Activated T-cell treated with anti-CD3 and anti-CD28 coated beads for 1 hour (primary cell): ENCODE measurements at regions not wholly inside any gene's neighbourhood (a gene's known extent, or its start where the extent isn't known, plus 50 kb on each side); places are given as distances from the start of the nearest gene placed in this dataset.

Source experiments
- DNase-seq: peaks from one replicate; pipeline ENCODE4 v3.0.0-alpha.2; 2020; ENCODE audit warnings: low read depth

DNA sequence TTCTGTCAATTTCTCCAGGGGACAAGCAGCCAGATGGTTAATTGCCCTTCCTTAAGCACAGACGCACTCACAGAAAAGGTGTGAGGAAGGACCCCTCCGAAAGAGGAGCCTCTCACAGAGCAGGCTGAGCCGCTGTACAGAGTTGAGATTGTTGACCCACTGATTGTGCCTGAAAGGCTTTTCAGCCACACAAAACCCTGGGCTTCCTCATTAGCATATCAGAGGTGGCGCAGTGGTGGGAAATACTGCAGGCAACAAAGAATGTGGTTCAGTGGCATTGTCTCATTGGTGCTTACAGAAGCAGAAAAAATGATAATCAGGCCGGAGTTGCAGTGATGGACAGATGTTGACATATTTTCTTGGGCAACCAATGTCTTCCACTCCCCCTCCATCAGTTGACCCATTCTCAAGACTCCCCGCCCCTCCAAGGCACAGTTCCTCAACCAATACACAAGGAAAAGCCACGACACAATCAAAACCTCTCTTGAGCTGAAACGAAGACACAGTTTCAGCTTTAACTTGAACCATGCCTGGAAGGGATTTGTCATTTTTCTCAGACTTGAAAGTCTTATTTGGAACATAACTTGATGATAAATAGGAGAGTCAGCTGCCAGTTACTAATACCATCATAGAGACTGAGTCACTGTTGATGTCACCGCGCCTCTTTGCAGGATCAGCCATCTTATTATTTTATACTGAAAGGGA is 53.1 kb downstream of the ATXN3L start:
- DNase-seq = no peak

DNA sequence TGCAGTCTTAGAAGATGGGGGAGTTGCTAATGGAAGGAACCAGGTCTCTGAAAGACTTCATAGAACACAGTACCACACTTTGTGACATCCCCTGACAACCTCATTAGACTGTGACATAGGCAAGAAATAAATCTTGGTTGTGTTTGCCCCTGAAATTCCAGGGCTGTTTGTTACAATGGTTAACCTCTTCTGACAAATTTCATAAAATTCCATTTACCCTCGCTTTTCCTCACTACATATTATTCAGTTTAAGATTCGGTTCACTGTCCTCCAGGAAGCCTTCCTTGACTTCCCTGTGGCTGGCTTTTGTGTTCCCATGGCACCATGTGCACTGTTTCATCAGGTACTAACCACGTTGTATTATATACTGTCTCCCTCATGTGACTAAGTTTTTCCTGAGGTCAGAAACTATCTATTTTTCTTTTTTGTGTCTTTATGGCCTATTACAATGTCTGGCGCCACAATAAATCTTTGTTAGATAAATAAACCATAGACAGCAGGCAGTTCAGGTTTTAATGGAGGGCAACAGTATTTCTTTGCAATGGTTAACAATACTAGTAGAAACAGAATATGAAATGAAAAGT is 54.2 kb downstream of the ATXN3L start:
- DNase-seq = no peak

DNA sequence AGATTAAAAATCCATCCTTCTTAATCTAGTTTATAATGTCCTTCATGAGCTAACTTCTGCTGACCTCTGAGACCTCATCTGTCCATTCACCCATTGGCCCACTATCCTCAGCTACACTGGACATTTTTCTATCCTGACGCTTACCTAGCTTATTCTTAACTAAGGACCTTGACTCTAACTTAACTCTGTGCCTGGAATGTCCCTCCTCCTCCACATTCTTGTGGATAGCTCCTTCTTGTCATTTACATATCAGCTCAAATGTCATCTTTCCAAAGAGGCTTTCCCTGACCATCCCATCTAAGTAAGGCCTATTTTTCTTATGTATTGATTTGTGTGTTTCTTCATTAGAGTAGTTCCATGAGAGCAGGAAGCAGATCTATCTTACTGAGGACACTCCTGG is 54.7 kb downstream of the ATXN3L start:
- no peak for DNase-seq

DNA sequence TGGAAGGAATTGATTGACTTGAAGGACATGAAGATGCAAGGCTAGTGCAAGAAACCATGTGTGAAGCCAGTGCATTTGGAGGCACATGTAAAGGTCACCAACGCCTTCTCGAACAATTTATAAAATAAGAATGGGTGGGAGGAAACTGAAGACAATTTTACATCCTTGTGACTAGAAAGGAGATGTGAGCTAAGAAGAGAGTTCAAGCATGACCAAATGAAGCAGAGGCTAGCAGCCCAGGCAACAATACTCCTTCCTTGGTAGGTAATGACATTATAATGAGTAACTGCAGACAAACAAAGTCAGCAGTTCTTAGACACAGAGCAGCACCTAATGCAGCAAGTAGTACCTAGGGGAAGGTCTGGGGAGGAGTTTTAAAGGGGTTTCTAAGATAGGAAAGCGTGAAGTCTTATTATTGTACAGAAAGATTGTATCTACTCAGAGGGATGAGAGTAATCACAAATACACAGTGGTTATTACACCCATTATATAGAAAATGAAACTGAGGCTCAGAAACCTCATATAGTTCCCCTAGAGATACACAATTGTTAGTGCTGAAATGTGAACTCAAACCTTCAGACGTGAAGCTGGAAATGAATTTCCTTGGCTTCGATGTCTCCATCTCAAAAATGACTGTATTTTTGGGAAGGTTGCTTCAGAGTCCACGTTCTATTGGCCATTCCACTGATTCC is 56.1 kb downstream of the ATXN3L start:
- DNase-seq = no peak

DNA sequence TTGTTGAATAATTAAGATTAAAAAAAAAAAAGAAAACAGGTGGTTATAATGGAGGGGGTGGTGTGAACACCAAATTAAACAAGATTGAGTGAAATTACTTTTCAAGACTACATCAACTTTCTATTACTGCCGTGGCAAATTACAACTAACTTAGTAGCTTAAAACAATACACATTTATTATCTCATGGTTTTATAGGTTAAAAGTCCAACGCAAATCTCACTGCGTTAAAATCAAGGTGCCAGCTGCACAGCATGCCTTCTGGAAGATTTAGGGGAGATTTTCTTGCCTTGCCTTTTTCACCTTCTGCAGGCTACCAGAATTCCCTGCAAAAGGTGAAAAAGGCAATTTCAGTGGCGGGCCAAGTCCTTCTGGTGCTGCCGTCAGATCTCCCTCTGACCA is 58.5 kb downstream of the ATXN3L start:
- no peak for DNase-seq

DNA sequence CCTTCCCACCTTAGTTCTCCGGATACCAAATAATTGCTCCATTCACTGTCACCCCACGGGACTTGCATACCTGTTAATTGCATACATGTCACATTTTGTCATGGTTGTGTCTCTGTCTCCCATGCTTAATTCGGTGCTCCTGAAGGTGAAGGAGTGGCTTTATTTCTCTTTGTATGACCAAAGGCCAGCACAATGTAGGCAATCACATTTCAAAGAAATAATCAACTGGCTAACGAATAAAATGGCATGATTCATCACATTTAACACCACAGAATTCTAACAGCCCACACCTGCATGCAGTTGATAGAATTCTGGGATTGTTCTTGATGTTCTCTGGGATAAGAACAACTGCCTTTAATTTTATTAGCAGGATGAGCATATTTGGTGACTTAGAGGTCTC is 59.3 kb downstream of the ATXN3L start:
- DNase-seq = no peak

DNA sequence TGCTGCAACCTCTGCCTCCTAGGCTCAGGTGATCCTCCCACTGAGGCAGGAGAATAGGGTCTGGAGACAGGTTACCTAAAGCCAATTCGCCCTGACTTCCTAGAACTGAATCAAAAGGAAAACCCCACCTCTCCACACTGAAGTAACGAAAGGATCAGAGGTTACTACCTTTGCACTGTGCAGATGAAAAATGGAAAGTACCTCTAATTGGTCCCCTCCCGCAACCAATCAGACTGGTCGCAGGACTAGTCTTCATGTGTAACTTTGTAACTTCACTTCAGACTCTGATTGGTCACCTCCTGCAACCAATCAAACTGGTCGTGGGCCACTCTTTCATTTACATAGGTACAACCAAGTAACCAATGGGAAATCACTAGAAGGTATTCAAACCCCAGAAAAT is 61.1 kb downstream of the ATXN3L start:
- DNase-seq = no peak

DNA sequence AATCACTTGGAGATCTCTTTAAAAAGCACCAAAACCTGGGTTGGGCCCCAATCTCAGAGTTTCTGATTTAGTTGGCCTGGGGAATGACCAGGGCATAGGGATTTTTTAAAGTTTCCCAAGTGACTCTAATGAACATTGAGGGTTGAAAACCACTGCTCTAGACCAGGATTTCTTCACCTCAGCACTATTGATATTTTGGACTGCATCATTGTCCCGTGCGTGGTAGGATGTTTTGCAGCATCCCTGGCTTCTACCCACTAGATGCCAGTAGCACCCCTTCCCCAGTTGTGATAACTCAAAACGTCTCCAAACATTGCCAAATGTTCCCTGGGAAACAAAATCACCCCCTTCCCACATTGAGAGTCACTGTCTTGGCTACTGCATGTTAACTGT is 61.8 kb downstream of the ATXN3L start:
- DNase-seq = no peak

DNA sequence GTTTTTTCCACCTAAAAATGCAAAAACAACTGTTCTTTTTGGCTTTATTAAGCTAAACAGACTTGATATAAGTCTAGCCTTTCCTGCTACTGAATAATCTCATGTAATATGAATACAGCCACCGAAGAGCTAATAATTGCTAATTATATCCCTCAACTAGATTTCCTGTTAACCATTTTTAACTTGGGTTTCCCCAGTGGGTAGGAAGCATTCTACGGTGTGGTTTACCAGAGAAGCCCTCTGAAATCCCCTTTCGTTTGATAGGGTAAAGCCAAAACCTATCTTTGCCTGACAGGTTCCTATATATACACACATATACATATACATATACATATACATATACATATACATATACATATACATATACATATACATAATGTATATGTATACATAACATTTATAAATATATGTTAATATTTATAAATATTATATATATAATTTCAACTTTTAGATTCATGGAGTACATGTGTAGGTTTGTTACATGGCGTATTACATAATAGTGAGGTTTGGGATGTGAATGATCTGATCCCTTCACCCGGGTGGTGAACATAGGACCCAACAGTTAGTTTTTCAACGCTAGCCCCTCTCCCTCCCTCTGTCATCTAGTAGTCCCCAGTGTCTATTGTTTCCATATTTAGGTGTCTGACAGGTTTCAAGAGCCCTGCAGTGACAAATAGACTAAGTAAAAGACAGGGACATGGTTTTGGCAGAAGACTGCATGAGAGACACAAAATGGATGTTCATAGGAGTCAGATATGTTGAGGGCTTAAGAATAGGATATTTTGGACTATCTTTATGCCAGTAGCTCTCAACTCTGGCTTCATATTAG is 62.4 kb downstream of the ATXN3L start:
- no peak for DNase-seq

DNA sequence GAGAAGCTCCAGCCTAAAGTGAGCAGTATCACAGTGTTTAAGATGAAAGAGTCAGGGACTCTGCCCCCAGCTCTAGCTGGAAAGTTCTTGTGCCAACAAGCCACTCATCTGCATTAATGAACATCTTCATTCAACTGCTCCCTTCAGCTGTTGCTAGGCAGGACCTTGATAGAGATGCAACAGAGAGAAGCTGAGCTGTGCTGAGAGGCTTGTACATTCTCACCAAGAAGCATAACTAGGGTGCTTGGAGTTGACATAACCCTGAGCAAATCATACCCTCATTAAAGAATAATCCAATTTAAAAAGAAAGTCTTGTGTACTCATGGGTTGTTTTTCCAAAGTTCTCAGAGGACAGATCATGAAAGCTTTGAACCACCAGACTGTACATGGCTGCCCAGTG is 63.2 kb downstream of the ATXN3L start:
- no peak for DNase-seq

DNA sequence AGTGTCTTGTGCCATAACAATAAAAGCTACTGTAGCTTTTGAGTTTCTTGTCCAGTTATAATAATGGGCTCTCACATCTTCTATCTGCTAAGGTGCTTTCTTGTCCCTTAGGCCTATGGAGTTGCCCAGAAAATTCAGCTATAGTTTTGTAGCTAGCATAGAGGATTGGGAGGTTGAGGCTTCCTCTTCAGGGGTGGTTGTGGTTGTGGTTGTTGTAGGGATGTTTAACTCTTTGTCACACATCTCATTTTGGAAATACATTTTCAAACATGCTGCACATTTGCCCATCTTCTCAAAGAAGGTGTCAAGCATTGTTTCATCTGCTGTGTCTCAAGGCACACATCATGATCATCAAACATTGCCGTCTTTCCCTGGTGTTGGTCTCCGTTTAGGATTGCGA is 65.0 kb downstream of the ATXN3L start:
- DNase-seq = no peak

DNA sequence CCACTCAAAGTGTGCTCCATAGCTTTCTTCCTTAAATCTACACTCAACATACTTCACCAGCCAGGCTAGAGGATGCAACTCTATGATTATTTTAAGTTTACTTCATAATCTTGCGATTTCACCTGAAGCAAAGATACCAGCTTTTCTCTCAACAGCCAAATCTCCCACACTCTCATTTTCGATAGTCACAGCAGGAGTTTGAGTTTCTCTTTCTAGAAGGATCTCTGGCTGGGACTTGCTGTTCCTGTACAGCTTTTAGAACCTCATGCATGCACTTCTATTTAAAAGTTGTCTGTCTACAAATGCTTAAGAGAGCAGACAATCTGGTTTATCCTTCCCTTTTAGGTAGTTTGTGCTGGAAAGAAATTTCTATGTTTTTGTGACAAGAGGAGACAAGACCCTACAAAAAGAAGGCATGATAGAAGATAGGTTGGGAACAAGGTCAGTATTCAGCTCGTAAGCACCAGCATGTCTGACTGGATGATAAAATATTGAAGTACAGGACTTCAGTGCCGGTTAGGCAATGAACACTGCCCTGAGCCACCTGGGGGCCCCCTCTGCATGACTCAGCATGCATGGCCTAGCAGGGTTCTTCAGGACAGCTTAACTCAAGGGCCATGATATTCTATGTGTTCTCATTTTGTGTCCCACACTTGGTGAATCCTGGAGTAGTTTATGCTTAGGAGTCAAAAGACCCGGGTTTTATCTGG is 65.6 kb downstream of the ATXN3L start:
- DNase-seq = no peak

DNA sequence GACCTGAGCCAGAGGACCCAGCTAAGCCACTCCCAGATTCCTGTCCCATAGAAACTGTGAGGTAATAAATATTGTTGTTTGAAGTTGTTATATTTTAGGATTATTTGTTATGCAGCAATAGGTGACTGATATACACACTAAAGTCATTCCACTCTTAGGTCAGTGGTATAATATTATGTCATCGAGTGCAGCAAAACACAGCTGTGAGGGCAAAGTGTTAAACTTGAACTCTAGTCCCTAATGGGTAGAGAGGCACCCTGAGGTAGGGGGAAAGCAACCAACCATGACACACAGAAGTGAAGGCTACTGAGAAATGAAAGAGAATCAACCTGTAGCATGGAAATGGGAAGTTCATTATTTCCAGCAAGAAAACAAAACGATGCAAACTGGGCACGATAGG is 66.6 kb downstream of the ATXN3L start:
- no peak for DNase-seq

DNA sequence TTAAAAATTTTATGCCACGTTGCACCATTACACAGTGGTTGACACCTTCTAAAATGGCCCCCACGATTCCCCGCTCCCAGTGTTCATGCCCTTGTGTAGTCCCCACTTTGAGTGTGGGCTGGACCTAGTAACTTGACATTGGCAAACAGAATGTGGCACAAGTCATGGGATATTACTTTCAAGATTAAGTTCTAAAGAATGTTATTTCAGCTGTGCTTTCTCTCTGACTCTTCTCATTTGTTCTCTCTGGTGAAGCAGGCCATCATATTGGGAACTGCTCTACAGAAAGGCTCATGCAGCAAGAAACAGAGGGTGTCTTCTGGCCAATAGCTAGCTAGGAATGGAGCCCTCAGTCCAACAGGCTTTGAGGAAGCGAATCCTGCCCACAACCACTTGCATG is 67.1 kb downstream of the ATXN3L start:
- no peak for DNase-seq

DNA sequence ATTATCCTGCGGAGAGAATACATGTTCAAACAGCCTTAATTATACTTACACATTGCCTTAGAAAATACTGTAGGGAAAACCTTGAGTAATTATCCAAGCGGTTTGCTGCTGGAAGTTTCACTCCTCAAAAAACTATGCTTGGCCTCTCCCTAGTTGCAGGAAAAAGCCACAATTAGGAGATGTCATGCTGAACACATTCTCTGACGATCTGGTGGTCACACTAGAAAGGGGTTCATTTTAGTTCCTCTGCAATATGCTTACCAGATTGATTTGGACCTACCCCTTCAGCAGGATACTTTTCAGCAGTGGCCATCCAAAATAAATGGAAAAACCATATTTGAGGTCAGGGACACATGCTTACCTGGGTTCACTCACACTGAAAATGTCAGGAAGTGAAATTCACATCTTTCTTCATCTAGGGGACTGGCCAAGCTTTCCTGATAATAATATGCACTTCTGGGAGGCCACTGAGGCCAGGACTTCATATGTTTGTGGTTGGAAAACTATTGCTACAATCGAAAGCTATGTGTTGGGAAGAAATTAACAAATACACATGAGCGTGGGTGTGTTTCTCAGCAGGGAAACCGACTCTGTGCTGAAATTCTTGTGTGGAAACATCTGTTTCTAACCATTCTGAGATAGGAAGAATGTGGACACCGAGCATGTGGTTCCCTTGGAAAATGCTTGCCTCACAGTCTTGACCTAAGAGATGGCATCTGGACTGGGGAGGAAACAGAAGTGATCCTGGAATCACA is 68.8 kb downstream of the ATXN3L start:
- DNase-seq = no peak

DNA sequence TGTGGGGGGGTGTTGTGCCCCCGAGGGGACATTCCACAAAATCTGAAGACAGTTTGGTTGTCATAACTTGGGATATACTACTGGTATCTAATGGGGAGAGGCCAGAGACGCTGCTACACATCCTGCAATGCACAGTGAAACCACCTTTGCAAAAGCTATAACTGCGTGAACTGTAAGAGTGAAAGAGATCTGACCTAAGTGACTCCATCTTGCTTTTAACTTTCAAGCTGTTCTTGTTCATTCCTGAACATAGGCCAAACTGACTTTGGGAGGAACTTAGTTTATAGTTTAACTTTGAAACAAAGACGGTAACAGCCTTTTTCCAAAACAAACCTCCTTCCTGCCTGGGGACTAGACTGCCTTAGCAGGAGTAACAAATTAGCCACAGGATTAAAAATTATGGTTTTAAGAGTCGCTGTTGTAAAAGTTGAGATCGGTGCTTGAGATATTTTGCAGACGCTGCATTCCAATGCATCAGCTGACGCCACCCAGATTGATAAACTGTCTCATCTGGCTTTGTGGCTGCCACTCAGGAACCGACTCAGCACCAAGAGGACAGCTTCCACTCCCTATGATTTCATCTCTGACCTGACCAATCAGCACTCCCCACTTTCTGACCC is 70.9 kb downstream of the ATXN3L start:
- DNase-seq = no peak

DNA sequence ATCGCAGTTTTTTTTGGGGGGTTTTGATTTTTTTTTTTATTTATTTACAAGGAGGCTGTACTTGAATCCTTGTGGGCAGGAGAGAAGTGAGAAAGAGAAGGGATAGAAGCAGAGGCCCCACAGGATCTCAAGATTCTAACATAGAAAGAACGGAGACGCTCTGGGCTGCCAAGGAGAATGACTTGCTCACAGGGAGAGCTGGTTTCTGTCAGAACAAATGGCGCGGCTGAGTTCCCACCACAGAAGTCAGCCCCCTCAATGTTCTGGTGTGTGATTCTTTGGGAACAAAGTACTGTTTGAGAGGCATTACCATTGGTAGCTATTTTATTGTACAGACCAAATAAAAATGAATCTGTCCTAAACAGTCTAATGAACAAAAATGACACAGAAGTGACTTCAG is 80.6 kb downstream of the ATXN3L start:
- DNase-seq = no peak

DNA sequence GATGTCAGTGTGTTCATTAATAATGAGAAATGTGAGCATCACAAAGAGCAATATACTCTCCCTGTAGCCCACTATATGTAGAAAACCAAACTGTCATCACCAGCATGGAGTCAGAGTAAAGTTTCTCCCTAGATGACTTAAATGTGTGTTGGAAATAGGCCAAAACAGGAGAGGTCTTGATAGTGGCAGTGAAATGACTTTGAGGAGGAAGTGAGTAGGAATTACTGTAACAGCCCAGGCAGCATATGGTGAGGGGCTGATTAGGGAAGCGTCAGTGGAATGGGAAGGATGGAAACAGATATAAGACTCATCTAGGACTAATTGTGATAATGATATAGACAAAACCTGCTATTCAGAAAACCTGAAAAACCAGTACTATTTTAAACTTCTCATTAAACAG is 83.9 kb downstream of the ATXN3L start:
- DNase-seq = no peak

DNA sequence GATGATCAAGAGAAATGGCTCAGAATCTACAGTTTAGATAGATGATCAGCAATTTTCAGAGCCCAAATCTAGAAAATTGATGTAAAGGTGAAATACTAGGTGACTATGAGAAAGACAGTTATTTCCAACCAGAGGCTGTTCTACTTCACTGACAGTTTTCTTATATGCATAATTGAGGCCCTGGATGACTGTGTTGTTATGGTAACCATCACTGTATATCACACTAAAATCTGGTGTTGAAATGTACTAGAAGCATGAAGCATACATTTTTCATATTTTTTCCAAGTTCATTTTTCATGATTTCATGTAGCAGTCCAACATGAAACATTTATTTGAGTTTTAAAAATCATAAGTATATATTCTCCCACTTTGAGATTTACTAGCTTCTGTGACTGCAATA is 87.4 kb downstream of the ATXN3L start:
- DNase-seq = no peak

DNA sequence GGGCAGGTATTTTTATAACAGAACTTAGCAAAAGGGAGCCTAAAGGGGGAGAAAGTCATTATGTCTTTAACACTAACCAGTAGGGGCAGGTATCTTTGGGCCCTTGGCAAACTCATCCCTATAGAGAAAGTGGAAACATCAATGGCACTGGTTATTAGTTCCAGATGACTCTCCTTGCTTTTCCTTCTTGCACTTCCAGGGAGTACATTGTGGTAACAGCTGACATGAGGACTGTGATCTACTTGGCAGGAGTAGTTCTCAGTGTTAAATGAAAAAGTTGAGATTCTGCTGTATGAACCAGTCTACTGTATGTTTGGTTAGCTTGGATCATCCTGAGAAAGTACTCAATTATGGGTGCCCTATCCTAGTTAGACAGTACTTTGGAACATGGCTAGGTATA is 93.6 kb downstream of the ATXN3L start:
- no peak for DNase-seq
